BLaER1 (cell line): ENCODE measurements at regions not wholly inside any gene's neighbourhood (a gene's known extent, or its start where the extent isn't known, plus 50 kb on each side); places are given as distances from the start of the nearest gene placed in this dataset.

ENCODE experiments used
- H3K27ac ChIP-seq: shearing (Covaris generic); formaldehyde crosslinking; 2 replicates; pipeline ENCODE4 v1.8.1; 2022
- H3K27me3 ChIP-seq: shearing (Covaris generic); formaldehyde crosslinking; 2 replicates; pipeline ENCODE4 v1.8.1; 2022
- H3K36me3 ChIP-seq: shearing (Covaris generic); formaldehyde crosslinking; 2 replicates; pipeline ENCODE4 v1.8.1; 2022
- H3K4me1 ChIP-seq: shearing (Covaris generic); formaldehyde crosslinking; 2 replicates; pipeline ENCODE4 v1.8.1; 2022
- H3K4me2 ChIP-seq: shearing (Covaris generic); formaldehyde crosslinking; 2 replicates; pipeline ENCODE4 v1.8.1; 2022
- H3K4me3 ChIP-seq: shearing (Covaris generic); formaldehyde crosslinking; 2 replicates; pipeline ENCODE4 v1.8.1; 2022
- H3K9ac ChIP-seq: shearing (Covaris generic); formaldehyde crosslinking; 2 replicates; pipeline ENCODE4 v1.8.1; 2022
- H3K9me3 ChIP-seq: shearing (Covaris generic); formaldehyde crosslinking; 2 replicates; pipeline ENCODE4 v1.8.1; 2022
- H4K20me1 ChIP-seq: shearing (Covaris generic); formaldehyde crosslinking; 2 replicates; pipeline ENCODE4 v1.8.1; 2022
- Cebpa-rat ChIP-seq: shearing (Covaris generic); IDR thresholded peaks from 2 replicates; pipeline ENCODE4 v1.8.1; 2022

- Histone ChIP-seq H3K9me3 (peaks cover 16% of the 10 kb centered on the region), H3K27me3 (no peaks in the 10 kb centered on the region), H3K36me3 (no peaks in the 10 kb centered on the region), H3K4me1 (no peaks in the 10 kb centered on the region), H4K20me1 (no peaks in the 10 kb centered on the region), H3K9ac (no peak overlapping the region), H3K4me3 (no peak overlapping the region), H3K27ac (no peak overlapping the region), H3K4me2 (no peak overlapping the region)
- TF ChIP-seq Cebpa-rat = no peak
Observed at GRCh38 chr22:47786650-47787290, 1024.3 kb downstream of the TBC1D22A start.

DNA sequence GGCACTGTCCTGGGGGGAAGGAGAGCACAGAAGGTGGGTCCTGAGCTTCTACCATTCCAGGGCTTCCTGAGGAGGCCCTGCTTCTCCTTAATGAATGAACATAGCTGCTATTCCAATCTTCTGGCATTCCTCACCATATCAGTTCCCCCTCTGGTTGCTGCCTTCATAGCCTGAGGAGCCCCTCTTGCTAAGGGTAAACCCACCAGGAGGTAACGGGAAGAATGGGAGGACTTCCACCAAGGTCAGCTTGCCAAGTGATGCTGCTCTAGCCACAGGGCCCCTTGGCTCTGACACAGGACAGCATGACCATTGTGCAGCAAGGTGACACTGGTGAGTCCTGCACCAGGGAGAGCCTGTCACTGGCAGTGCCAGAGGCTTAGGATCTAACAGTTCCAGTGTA, 1022.5 kb downstream of the TBC1D22A start:
- H3K27me3 ChIP-seq = no peaks in the 10 kb centered on the region
- H3K9ac ChIP-seq = no peak overlapping the region
- no peaks in the 10 kb centered on the region for H4K20me1 ChIP-seq
- H3K9me3 ChIP-seq = peaks cover 16% of the 10 kb centered on the region
- no peaks in the 10 kb centered on the region for H3K4me1 ChIP-seq
- H3K4me2 ChIP-seq = no peak overlapping the region
- no peak overlapping the region for H3K4me3 ChIP-seq
- no peak for TF ChIP-seq Cebpa-rat
- H3K36me3 ChIP-seq = no peaks in the 10 kb centered on the region
- H3K27ac ChIP-seq = no peak overlapping the region

- H3K4me2 ChIP-seq = no peak overlapping the region
- H3K4me3 ChIP-seq = no peak overlapping the region
- H3K9ac ChIP-seq = no peak overlapping the region
- H3K27me3 ChIP-seq = no peaks in the 10 kb centered on the region
- no peak overlapping the region for H3K27ac ChIP-seq
- TF ChIP-seq Cebpa-rat = no peak
- H4K20me1 ChIP-seq = no peaks in the 10 kb centered on the region
- no peaks in the 10 kb centered on the region for H3K4me1 ChIP-seq
- H3K36me3 ChIP-seq = no peaks in the 10 kb centered on the region
- peaks cover 16% of the 10 kb centered on the region for H3K9me3 ChIP-seq
Observed at GRCh38 chr22:47784367-47784983, 1022.0 kb downstream of the TBC1D22A start.

GRCh38 chr22:47783433-47784366, 1021.2 kb downstream of the TBC1D22A start:
- no peak overlapping the region for H3K4me3 ChIP-seq
- H4K20me1 ChIP-seq = no peaks in the 10 kb centered on the region
- H3K9me3 ChIP-seq = peaks cover 16% of the 10 kb centered on the region
- H3K36me3 ChIP-seq = no peaks in the 10 kb centered on the region
- H3K4me1 ChIP-seq = no peaks in the 10 kb centered on the region
- H3K27me3 ChIP-seq = no peaks in the 10 kb centered on the region
- H3K27ac ChIP-seq = no peak overlapping the region
- no peak for TF ChIP-seq Cebpa-rat
- no peak overlapping the region for H3K9ac ChIP-seq
- H3K4me2 ChIP-seq = no peak overlapping the region

DNA sequence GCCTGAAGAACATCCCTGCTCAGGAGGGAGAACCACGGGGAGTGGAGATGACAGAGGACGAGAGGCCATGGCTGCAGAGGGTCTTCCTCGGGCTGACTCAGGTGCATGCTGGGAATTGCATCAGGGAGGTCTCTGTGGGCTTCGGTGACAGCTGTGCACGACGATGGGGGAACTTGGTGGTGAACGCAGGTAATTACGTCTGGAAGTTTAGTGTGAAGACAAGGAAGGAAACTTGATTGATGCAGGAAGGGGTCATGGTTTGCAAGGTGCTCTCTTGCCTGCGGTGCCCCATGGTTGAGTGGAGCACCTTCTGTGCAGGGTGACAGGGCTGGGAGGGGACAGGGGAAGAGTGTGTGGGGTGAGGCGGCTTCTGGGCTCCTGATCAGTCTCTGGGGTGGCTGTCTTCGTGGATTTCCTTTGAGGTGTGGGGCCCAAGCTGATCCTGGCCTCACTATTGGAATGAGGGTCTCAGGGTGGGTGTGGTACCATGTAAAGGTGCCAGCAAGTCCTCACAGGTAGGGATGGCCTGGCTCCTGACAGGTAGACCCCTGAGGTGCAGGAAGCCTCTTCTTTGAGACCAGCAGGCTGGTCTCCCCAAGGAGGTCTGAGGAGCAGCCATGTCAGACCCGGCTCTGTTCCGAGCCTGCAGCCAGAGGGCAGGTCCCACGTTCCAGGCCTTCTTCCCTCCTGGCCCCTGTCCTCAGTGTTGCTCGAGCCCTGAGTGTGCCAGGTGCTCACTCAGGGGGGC, 1020.1 kb downstream of the TBC1D22A start:
- Histone ChIP-seq H3K4me2 (no peak overlapping the region), H3K4me1 (no peaks in the 10 kb centered on the region), H3K9me3 (peaks cover 16% of the 10 kb centered on the region), H3K27me3 (no peaks in the 10 kb centered on the region), H3K36me3 (no peaks in the 10 kb centered on the region), H4K20me1 (no peaks in the 10 kb centered on the region), H3K27ac (no peak overlapping the region), H3K9ac (no peak overlapping the region), H3K4me3 (no peak overlapping the region)
- no peak for TF ChIP-seq Cebpa-rat

GRCh38 chr22:47781427-47782111, 1019.1 kb downstream of the TBC1D22A start:
- Histone ChIP-seq H4K20me1 (no peaks in the 10 kb centered on the region), H3K36me3 (no peaks in the 10 kb centered on the region), H3K4me3 (no peak overlapping the region), H3K27ac (no peak overlapping the region), H3K4me2 (no peak overlapping the region), H3K9ac (no peak overlapping the region), H3K4me1 (no peaks in the 10 kb centered on the region), H3K9me3 (peaks cover 16% of the 10 kb centered on the region), H3K27me3 (no peaks in the 10 kb centered on the region)
- no peak for TF ChIP-seq Cebpa-rat

DNA sequence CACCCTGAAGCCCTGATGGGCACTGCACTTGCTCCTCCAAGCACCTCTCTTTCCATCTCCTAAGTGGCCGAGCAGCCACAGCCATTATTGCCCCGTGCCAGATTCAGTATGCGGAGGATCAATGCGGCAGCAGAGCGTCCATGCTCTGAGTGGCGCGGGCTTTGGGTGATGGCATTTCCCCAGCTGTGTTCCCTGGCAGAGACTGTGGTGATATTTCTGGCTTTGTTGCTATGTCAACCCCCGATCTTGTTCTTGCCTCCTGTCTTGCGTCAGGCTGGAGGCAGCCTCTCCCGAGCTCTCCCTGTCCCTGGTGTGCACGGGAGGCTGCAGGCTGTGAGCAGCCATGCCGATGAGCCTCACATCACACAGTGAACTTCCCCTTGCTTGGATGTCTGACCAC, 1018.6 kb downstream of the TBC1D22A start:
- Histone ChIP-seq H3K4me2 (no peak overlapping the region), H3K9ac (no peak overlapping the region), H3K27me3 (no peaks in the 10 kb centered on the region), H4K20me1 (no peaks in the 10 kb centered on the region), H3K9me3 (peaks cover 15% of the 10 kb centered on the region), H3K4me1 (no peaks in the 10 kb centered on the region), H3K27ac (no peak overlapping the region), H3K36me3 (no peaks in the 10 kb centered on the region), H3K4me3 (no peak overlapping the region)
- no peak for TF ChIP-seq Cebpa-rat

DNA sequence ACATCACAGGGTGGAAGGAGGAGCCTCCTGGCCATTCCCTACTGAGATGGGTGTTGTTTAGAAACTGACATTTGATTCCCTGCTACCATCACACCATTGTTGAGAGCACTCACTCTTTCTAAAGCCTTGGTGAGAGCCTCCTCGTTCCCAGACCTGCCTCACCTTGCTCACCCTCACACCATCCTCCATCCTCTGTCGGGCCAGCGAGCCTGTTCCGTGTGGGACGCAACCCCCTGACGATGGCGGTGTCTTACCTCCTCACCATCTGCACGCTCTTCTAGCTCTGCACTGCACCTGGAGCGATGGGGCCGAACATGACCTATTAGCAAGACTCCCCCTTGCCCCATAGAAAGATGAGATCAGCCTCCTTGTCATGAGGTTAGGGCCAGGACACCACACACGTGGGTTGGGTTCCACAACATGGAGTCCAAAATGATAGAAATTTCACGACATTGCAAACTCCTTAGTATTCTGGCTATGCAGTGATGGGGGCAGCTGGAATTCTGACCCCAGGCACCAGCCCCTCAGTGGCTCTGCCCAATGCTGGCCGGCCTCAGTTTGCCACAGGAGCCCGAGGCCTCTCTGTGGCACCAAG, 1017.9 kb downstream of the TBC1D22A start:
- TF ChIP-seq Cebpa-rat = no peak
- H3K4me2 ChIP-seq = no peak overlapping the region
- H3K9ac ChIP-seq = no peak overlapping the region
- no peak overlapping the region for H3K4me3 ChIP-seq
- H3K36me3 ChIP-seq = no peaks in the 10 kb centered on the region
- H3K27ac ChIP-seq = no peak overlapping the region
- H3K9me3 ChIP-seq = peaks cover 9% of the 10 kb centered on the region
- no peaks in the 10 kb centered on the region for H3K4me1 ChIP-seq
- no peaks in the 10 kb centered on the region for H3K27me3 ChIP-seq
- no peaks in the 10 kb centered on the region for H4K20me1 ChIP-seq

- Histone ChIP-seq H4K20me1 (no peaks in the 10 kb centered on the region), H3K4me3 (no peak overlapping the region), H3K4me2 (no peak overlapping the region), H3K4me1 (no peaks in the 10 kb centered on the region), H3K27me3 (no peaks in the 10 kb centered on the region), H3K36me3 (no peaks in the 10 kb centered on the region), H3K9ac (no peak overlapping the region), H3K27ac (no peak overlapping the region), H3K9me3 (no peaks in the 10 kb centered on the region)
- TF ChIP-seq Cebpa-rat = no peak
Observed at GRCh38 chr22:47779474-47779873, 1017.0 kb downstream of the TBC1D22A start.
